ENCODE measurements at regions not wholly inside any gene's neighbourhood (a gene's known extent, or its start where the extent isn't known, plus 50 kb on each side); places are given as distances from the start of the nearest gene placed in this dataset.

DNA sequence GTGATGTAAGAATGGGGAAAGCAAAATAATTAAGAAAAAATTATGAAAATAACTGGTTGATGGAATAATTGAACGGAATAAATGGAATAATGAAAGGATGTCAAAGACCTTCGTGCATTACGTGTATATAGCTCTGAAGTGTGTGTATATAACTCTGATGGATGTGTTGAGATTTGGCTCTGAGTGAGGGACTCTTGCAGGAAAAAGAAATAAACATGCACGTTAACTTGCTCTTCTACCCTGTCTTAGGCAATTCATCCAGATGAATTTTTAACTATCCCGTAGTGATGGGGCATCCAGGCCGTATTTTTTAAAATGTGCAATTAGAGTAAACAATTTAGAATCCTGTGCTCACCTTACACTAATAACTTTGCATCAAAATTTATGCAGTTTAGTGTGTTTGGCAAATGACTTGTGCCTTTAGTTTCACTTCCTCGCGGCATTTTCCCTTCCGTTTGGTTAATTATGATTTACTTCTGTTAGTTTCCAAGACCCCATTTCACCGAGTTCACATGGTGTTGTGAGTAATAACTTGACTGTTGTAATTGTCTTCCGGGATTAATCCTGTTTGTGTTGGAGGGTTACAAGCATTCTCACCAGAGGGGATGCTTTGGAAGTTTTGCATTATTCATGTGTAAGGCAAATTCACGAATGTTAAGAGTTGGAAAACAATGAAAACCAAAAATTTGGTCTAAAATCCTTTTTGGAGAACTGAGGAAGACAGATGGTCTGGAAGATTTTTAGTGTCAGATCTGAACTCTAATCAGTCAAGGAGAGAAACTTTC, 256.5 kb upstream of the FAT1 start:
- Histone ChIP-seq H2BK5ac (ENCODE audit: low read depth, low read length, poor library complexity, severe bottlenecking) (peak overlapping the region; percentile 60), H3K9me3 (ENCODE audit: control insufficient read depth, insufficient read depth, low read length) (no peaks in the 10 kb centered on the region), H2BK15ac (ENCODE audit: low read depth, low read length) (no peak overlapping the region), H4K8ac (ENCODE audit: low read depth in 2 of 2, low read length in 2 of 2) (peak overlapping the region in 1 of 2 experiments; percentile 59; a peak in 2 of 4 replicates), H3K36me3 (ENCODE audit: control insufficient read depth, insufficient read depth, low read length) (no peaks in the 10 kb centered on the region), H3K9ac (ENCODE audit: low read depth, low read length) (peak overlapping the region; percentile 14; the same call in 1 of the 2 replicates), H3K4ac (ENCODE audit: low read depth, low read length) (no peak overlapping the region), H3K4me3 (ENCODE audit: insufficient read depth, low read depth, low read length) (peak overlapping the region; percentile 33; the same call in 1 of the 2 replicates), H3K4me2 (ENCODE audit: low read depth, low read length) (peak overlapping the region; percentile 72; the same call in 1 of the 2 replicates), H3K79me1 (ENCODE audit: low read depth in 1 of 2, low read length in 2 of 2) (no peaks in the 10 kb centered on the region), H3K27me3 (ENCODE audit: control insufficient read depth, insufficient read depth, low read length) (no peaks in the 10 kb centered on the region), H3K27ac (ENCODE audit: insufficient read depth, low read length) (no peak overlapping the region), H3K56ac (ENCODE audit: extremely low read depth, insufficient read depth, low read length) (peak overlapping the region; percentile 42; the same call in 1 of the 2 replicates), H3K9me1 (ENCODE audit: insufficient read depth, low read length) (no peaks in the 10 kb centered on the region; the same call in 1 of the 2 replicates), H2AK5ac (ENCODE audit: low read depth, low read length) (no peak overlapping the region), H3K4me1 (ENCODE audit: control insufficient read depth, insufficient read depth, low read length) (peaks cover 10% of the 10 kb centered on the region; the same call in 1 of the 2 replicates), H2BK120ac (ENCODE audit: low read depth, low read length) (peak overlapping the region; percentile 81), H4K20me1 (ENCODE audit: insufficient read depth, low read length) (no peaks in the 10 kb centered on the region), H2AK9ac (replicated peaks; ENCODE audit: low read depth, low read length, poor library complexity) (no peak overlapping the region), H3K23ac (ENCODE audit: low read depth, low read length) (peak overlapping the region; percentile 31), H4K5ac (ENCODE audit: low read depth, low read length) (peak overlapping the region; percentile 62; the same call in 1 of the 2 replicates), H4K91ac (ENCODE audit: insufficient read depth, low read depth, low read length) (no peak overlapping the region; the same call in 1 of the 2 replicates), H3K14ac (replicated peaks; ENCODE audit: low read depth, low read length) (peak overlapping the region; percentile 41; the same call in 1 of the 2 replicates), H2AFZ (replicated peaks; ENCODE audit: low read length, poor library complexity) (peak overlapping the region; percentile 6), H2BK20ac (ENCODE audit: low read depth, low read length) (peak overlapping the region; percentile 62), H3K18ac (ENCODE audit: low read depth, low read length) (peak overlapping the region; percentile 38; the same call in 1 of the 2 replicates)
- dilution Hi-C loops (cut with HindIII; ENCODE audit: low sequenced_read_pairs, unreplicated experiment) (no loop called here), in situ Hi-C loops (cut with MboI; ENCODE audit: low sequenced_read_pairs) (no loop called here), intact Hi-C loops (cut with micrococcal nuclease) (no loop called here)
- CTCF ChIA-PET, result no interaction called here
- WGBS, 2 experiments (ENCODE audit: extremely low coverage in 2 of 2, insufficient read length in 1 of 2), result 20 to 100% methylated on average over 1 to 3 of the region's 12 CpGs
- ATAC-seq (ENCODE audit: low read depth) (peak; percentile 72), DNase-seq (peak; percentile 66)
- TF ChIP-seq RFX5 (IDR thresholded peaks at IDR 0.05; ENCODE audit: low read depth, low read length) (no peak), CEBPB (IDR thresholded peaks at IDR 0.05; ENCODE audit: low read depth, low read length) (0 out of 2 replicates have a peak, but pooled peaks have one; percentile 1)
- POLR2A ChIA-PET (ENCODE audit: unreplicated experiment), result no interaction called here
- BruUV-seq (replicated peaks), result no TSS peak
